ENCODE measurements at regions not wholly inside any gene's neighbourhood (a gene's known extent, or its start where the extent isn't known, plus 50 kb on each side); places are given as distances from the start of the nearest gene placed in this dataset.
A peak's percentile ranks its signal among the peaks of the same experiment; 100 is the strongest.

GRCh38 chr19:32104850-32105235 is 240.6 kb upstream of the ZNF507 start:
- no peak for DNase-seq (ENCODE audit: low read depth in 1 of 2, low spot score in 1 of 2)
- in situ Hi-C loops (cut with HindIII; ENCODE audit: low pct_unique_long_range_greater_than_20kb, low sequenced_read_pairs), result no loop called here
- no peak for TF ChIP-seq JUND (IDR thresholded peaks at IDR 0.05; ENCODE audit: low read depth)

GRCh38 chr19:32105527-32106310 is 239.7 kb upstream of the ZNF507 start:
- in situ Hi-C loops (cut with HindIII; ENCODE audit: low pct_unique_long_range_greater_than_20kb, low sequenced_read_pairs), result no loop called here
- no peak for TF ChIP-seq JUND (IDR thresholded peaks at IDR 0.05; ENCODE audit: low read depth)
- DNase-seq (ENCODE audit: low read depth in 1 of 2, low spot score in 1 of 2), result no peak

- DNase-seq (ENCODE audit: low read depth in 1 of 2, low spot score in 1 of 2), result no peak
- in situ Hi-C loops (cut with HindIII; ENCODE audit: low pct_unique_long_range_greater_than_20kb, low sequenced_read_pairs), result no loop called here
- TF ChIP-seq JUND (IDR thresholded peaks at IDR 0.05; ENCODE audit: low read depth), result no peak
These were observed 223.2 kb upstream of the ZNF507 start for GRCh38 chr19:32122258-32122657.

GRCh38 chr19:32123355-32123940 is 222.0 kb upstream of the ZNF507 start:
- peak in 1 of 2 experiments; percentile 5 for DNase-seq (ENCODE audit: low read depth in 1 of 2, low spot score in 1 of 2)
- in situ Hi-C loops (cut with HindIII; ENCODE audit: low pct_unique_long_range_greater_than_20kb, low sequenced_read_pairs), result no loop called here
- no peak for TF ChIP-seq JUND (IDR thresholded peaks at IDR 0.05; ENCODE audit: low read depth)

GRCh38 chr19:32124585-32124984 is 220.8 kb upstream of the ZNF507 start:
- in situ Hi-C loops (cut with HindIII; ENCODE audit: low pct_unique_long_range_greater_than_20kb, low sequenced_read_pairs), result no loop called here
- TF ChIP-seq JUND (IDR thresholded peaks at IDR 0.05; ENCODE audit: low read depth), result no peak
- DNase-seq (ENCODE audit: low read depth in 1 of 2, low spot score in 1 of 2), result no peak

GRCh38 chr19:32129141-32129540 is 216.3 kb upstream of the ZNF507 start:
- in situ Hi-C loops (cut with HindIII; ENCODE audit: low pct_unique_long_range_greater_than_20kb, low sequenced_read_pairs), result no loop called here
- DNase-seq (ENCODE audit: low read depth in 1 of 2, low spot score in 1 of 2), result no peak
- TF ChIP-seq JUND (IDR thresholded peaks at IDR 0.05; ENCODE audit: low read depth), result no peak

- in situ Hi-C loops (cut with HindIII; ENCODE audit: low pct_unique_long_range_greater_than_20kb, low sequenced_read_pairs), result no loop called here
- TF ChIP-seq JUND (IDR thresholded peaks at IDR 0.05; ENCODE audit: low read depth), result no peak
- DNase-seq (ENCODE audit: low read depth in 1 of 2, low spot score in 1 of 2), result no peak
These were observed 215.1 kb upstream of the ZNF507 start for GRCh38 chr19:32130332-32130731.

- no peak for DNase-seq (ENCODE audit: low read depth in 1 of 2, low spot score in 1 of 2)
- TF ChIP-seq JUND (IDR thresholded peaks at IDR 0.05; ENCODE audit: low read depth), result no peak
- in situ Hi-C loops (cut with HindIII; ENCODE audit: low pct_unique_long_range_greater_than_20kb, low sequenced_read_pairs), result no loop called here
These were observed 214.4 kb upstream of the ZNF507 start for GRCh38 chr19:32131005-32131404.

- TF ChIP-seq JUND (IDR thresholded peaks at IDR 0.05; ENCODE audit: low read depth), result no peak
- in situ Hi-C loops (cut with HindIII; ENCODE audit: low pct_unique_long_range_greater_than_20kb, low sequenced_read_pairs), result no loop called here
- DNase-seq (ENCODE audit: low read depth in 1 of 2, low spot score in 1 of 2), result peak in 1 of 2 experiments; percentile 1
These were observed 207.0 kb upstream of the ZNF507 start for GRCh38 chr19:32138416-32138815.

GRCh38 chr19:32141840-32142511 is 203.4 kb upstream of the ZNF507 start:
- in situ Hi-C loops (cut with HindIII; ENCODE audit: low pct_unique_long_range_greater_than_20kb, low sequenced_read_pairs), result no loop called here

GRCh38 chr19:32146664-32147063 is 198.7 kb upstream of the ZNF507 start:
- in situ Hi-C loops (cut with HindIII; ENCODE audit: low pct_unique_long_range_greater_than_20kb, low sequenced_read_pairs), result no loop called here
- DNase-seq (ENCODE audit: low read depth in 1 of 2, low spot score in 1 of 2), result no peak
- TF ChIP-seq JUND (IDR thresholded peaks at IDR 0.05; ENCODE audit: low read depth), result no peak

More at GRCh38 chr19:32141840-32142511, 203.4 kb upstream of the ZNF507 start:
- no peak for DNase-seq (ENCODE audit: low read depth in 1 of 2, low spot score in 1 of 2)
- no peak for TF ChIP-seq JUND (IDR thresholded peaks at IDR 0.05; ENCODE audit: low read depth)

GRCh38 chr19:32150605-32151004 is 194.8 kb upstream of the ZNF507 start:
- DNase-seq (ENCODE audit: low read depth in 1 of 2, low spot score in 1 of 2), result no peak
- in situ Hi-C loops (cut with HindIII; ENCODE audit: low pct_unique_long_range_greater_than_20kb, low sequenced_read_pairs), result no loop called here
- no peak for TF ChIP-seq JUND (IDR thresholded peaks at IDR 0.05; ENCODE audit: low read depth)

GRCh38 chr19:32154418-32154817 is 191.0 kb upstream of the ZNF507 start:
- no peak for DNase-seq (ENCODE audit: low read depth in 1 of 2, low spot score in 1 of 2)
- in situ Hi-C loops (cut with HindIII; ENCODE audit: low pct_unique_long_range_greater_than_20kb, low sequenced_read_pairs), result no loop called here
- TF ChIP-seq JUND (IDR thresholded peaks at IDR 0.05; ENCODE audit: low read depth), result no peak

Data from T47D (cell line).